CD8-positive, alpha-beta memory T cell (primary cell): ENCODE measurements at regions not wholly inside any gene's neighbourhood (a gene's known extent, or its start where the extent isn't known, plus 50 kb on each side); places are given as distances from the start of the nearest gene placed in this dataset.

Source experiments
- CTCF ChIA-PET: fragments of 350-600 bp; sonication (Branson Sonifier 250); formaldehyde crosslinking; loops from one replicate; lab custom pipeline; 2021; ENCODE audit warnings: antibody characterized with exemption; lab: Charles Lee
- POLR2A ChIA-PET: fragments of 350-600 bp; sonication (Branson Sonifier 250); formaldehyde crosslinking; loops from one replicate; lab custom pipeline; 2021; ENCODE audit warnings: antibody characterized with exemption; lab: Charles Lee
- DNase-seq, 5 donors: peaks; one replicate each; pipeline versions ENCODE4 v3.0.0 to v3.0.0-alpha.2; 2020 to 2022; ENCODE audit warnings: mixed read lengths in 1 of 5
- H3K27ac ChIP-seq: one replicate; pipeline ENCODE4 v1.7.0; 2013; ENCODE audit warnings: low read depth, mild to moderate bottlenecking, low read length, moderate library complexity
- H3K27me3 ChIP-seq: 2 replicates; pipeline ENCODE4 v1.7.0; 2013; ENCODE audit warnings: low read length, mild to moderate bottlenecking; ENCODE audit not compliant: insufficient read depth, poor library complexity, severe bottlenecking
- H3K36me3 ChIP-seq: 2 replicates; pipeline ENCODE4 v1.7.0; 2013; ENCODE audit warnings: mild to moderate bottlenecking, low read length, moderate library complexity; ENCODE audit not compliant: insufficient read depth
- H3K4me1 ChIP-seq: 2 replicates; pipeline ENCODE4 v1.7.0; 2013; ENCODE audit warnings: mild to moderate bottlenecking, low read length, moderate library complexity; ENCODE audit not compliant: insufficient read depth
- H3K4me3 ChIP-seq: 2 replicates; pipeline ENCODE4 v1.7.0; 2013; ENCODE audit warnings: mild to moderate bottlenecking, low read length
- H3K9me3 ChIP-seq: 2 replicates; pipeline ENCODE4 v1.7.0; 2013; ENCODE audit warnings: mild to moderate bottlenecking, low read length
- H3K27ac Mint-ChIP-seq, 8 donors: one replicate each; pipeline ENCODE4 v1.8.0; 2020 to 2021; ENCODE audit warnings: mixed read lengths in 8 of 8, mild to moderate bottlenecking in 6 of 8, inconsistent platforms in 3 of 8, moderate library complexity in 3 of 8
- H3K27me3 Mint-ChIP-seq, 2 donors: one replicate each; pipeline ENCODE4 v1.8.0; 2020 to 2021; ENCODE audit warnings: mixed read lengths in 2 of 2, mild to moderate bottlenecking in 1 of 2, moderate library complexity in 1 of 2
- H3K36me3 Mint-ChIP-seq, 3 donors: one replicate each; pipeline ENCODE4 v1.8.0; 2020 to 2021; ENCODE audit warnings: mixed read lengths in 3 of 3, inconsistent platforms in 1 of 3, mild to moderate bottlenecking in 1 of 3
- H3K4me1 Mint-ChIP-seq, 3 donors: one replicate each; pipeline ENCODE4 v1.8.0; 2020 to 2021; ENCODE audit warnings: mixed read lengths in 3 of 3, inconsistent platforms in 1 of 3, mild to moderate bottlenecking in 1 of 3
- H3K4me3 Mint-ChIP-seq, 7 donors: one replicate each; pipeline ENCODE4 v1.8.0; 2020 to 2021; ENCODE audit warnings: mixed read lengths in 7 of 7, mild to moderate bottlenecking in 6 of 7, moderate library complexity in 4 of 7, inconsistent platforms in 2 of 7
- H3K9me3 Mint-ChIP-seq, 5 donors: one replicate each; pipeline ENCODE4 v1.8.0; 2020 to 2022; ENCODE audit warnings: mixed read lengths in 5 of 5, mild to moderate bottlenecking in 3 of 5, moderate library complexity in 2 of 5, inconsistent platforms in 1 of 5

GRCh38 chr7:109898-110556 lies 82.3 kb upstream of the FAM20C start:
- H3K36me3 ChIP-seq, result no peaks in the 10 kb centered on the region
- no peaks in the 10 kb centered on the region for H3K27me3 ChIP-seq
- DNase-seq, result no peak
- no peaks in the 10 kb centered on the region for H3K9me3 ChIP-seq
- H3K9me3 Mint-ChIP-seq, result peaks cover 7 to 29% (median 25%) of the 10 kb centered on the region in 5 donors
- no peak overlapping the region for H3K27ac ChIP-seq
- H3K27ac Mint-ChIP-seq, result no peak overlapping the region
- ChIA-PET POLR2A (no interaction called here), CTCF (no interaction called here)
- peaks cover 0 to 6% (median 2%) of the 10 kb centered on the region in 3 donors for H3K36me3 Mint-ChIP-seq
- no peak overlapping the region for H3K4me3 Mint-ChIP-seq
- H3K4me1 ChIP-seq, result no peaks in the 10 kb centered on the region
- H3K27me3 Mint-ChIP-seq, result peaks cover 32 to 68% of the 10 kb centered on the region in 2 donors
- H3K4me3 ChIP-seq, result no peak overlapping the region
- H3K4me1 Mint-ChIP-seq, result peaks cover 0 to 1% (median 0%) of the 10 kb centered on the region in 3 donors

GRCh38 chr7:110557-111232 lies 81.7 kb upstream of the FAM20C start:
- Mint-ChIP-seq H3K27ac (no peak overlapping the region), H3K9me3 (peaks cover 7 to 29% (median 25%) of the 10 kb centered on the region in 5 donors), H3K36me3 (peaks cover 0 to 6% (median 2%) of the 10 kb centered on the region in 3 donors), H3K4me1 (no peaks in the 10 kb centered on the region), H3K4me3 (no peak overlapping the region), H3K27me3 (peaks cover 32 to 71% of the 10 kb centered on the region in 2 donors)
- Histone ChIP-seq H3K4me3 (no peak overlapping the region), H3K36me3 (no peaks in the 10 kb centered on the region), H3K9me3 (no peaks in the 10 kb centered on the region), H3K27ac (no peak overlapping the region), H3K27me3 (no peaks in the 10 kb centered on the region), H3K4me1 (no peaks in the 10 kb centered on the region)
- CTCF ChIA-PET, result no interaction called here
- POLR2A ChIA-PET, result no interaction called here
- DNase-seq, result no peak

DNA sequence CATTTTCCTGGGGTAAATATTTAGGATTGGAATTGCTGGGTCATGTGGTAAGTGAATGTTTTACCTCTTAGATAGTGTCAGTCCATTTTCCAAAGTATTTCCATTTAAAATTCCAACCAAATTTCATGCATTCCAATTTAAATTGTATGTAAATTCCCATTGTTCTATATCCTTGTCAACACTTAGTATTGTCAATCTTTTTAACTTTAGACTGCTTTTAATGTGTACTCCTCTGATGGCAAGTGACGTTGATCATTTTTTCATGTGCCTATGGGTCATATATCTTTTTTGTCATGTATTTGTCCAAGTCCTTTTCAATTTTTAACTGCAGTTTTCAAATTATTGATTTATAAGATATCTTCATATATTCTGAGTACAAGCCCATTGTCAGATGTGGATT lies 80.8 kb upstream of the FAM20C start:
- no peaks in the 10 kb centered on the region for H3K4me1 ChIP-seq
- ChIA-PET CTCF (no interaction called here), POLR2A (no interaction called here)
- no peaks in the 10 kb centered on the region for H3K36me3 ChIP-seq
- no peaks in the 10 kb centered on the region for H3K9me3 ChIP-seq
- Mint-ChIP-seq H3K4me1 (no peaks in the 10 kb centered on the region), H3K27ac (no peak overlapping the region), H3K9me3 (peaks cover 7 to 29% (median 25%) of the 10 kb centered on the region in 5 donors), H3K4me3 (no peak overlapping the region), H3K36me3 (peaks cover 0 to 6% (median 2%) of the 10 kb centered on the region in 3 donors), H3K27me3 (peaks cover 35 to 75% of the 10 kb centered on the region in 2 donors)
- no peak for DNase-seq
- H3K27ac ChIP-seq, result no peak overlapping the region
- no peaks in the 10 kb centered on the region for H3K27me3 ChIP-seq
- H3K4me3 ChIP-seq, result no peak overlapping the region

GRCh38 chr7:112881-113280 lies 79.5 kb upstream of the FAM20C start:
- Histone ChIP-seq H3K27me3 (no peaks in the 10 kb centered on the region), H3K36me3 (no peaks in the 10 kb centered on the region), H3K9me3 (no peaks in the 10 kb centered on the region), H3K27ac (no peak overlapping the region), H3K4me1 (no peaks in the 10 kb centered on the region), H3K4me3 (no peak overlapping the region)
- Mint-ChIP-seq H3K36me3 (peaks cover 0 to 6% (median 2%) of the 10 kb centered on the region in 3 donors), H3K4me1 (no peaks in the 10 kb centered on the region), H3K27me3 (peaks cover 35 to 67% of the 10 kb centered on the region in 2 donors), H3K9me3 (peaks cover 7 to 29% (median 25%) of the 10 kb centered on the region in 5 donors), H3K4me3 (peak overlapping the region in 1 of 7 donors; percentile 9), H3K27ac (no peak overlapping the region)
- CTCF ChIA-PET, result no interaction called here
- POLR2A ChIA-PET, result no interaction called here
- no peak for DNase-seq

DNA sequence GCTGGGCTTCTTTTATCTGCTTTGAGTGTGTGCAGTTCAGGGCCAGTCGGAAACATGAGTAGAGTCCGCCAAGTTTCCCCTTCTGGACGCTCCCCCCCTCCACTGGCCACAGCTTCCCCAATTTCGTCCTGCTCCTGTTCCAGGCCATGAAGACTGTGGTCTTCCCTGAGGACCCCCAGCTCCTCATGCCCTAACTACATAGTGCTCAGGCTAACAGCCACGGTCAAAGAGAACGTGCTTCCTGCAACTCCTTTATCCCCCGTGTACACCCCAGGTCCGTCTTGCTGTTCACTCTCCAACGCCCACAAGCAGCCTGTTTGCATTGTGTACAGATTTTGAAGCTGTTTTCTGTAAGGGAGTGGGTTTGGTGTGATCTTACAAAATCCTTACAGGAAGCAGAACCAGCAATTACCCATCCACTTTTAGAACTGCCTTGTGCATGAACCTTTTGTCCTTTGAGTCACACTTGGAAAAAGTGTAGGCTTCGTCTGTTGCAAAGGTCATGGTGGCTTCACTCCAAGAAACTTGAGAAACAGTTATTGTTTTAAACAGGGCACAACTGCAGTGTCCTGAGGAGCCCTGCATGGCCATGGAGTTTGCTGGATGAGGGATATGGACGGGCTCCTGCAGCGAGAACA lies 77.0 kb upstream of the FAM20C start:
- H3K9me3 Mint-ChIP-seq, result peaks cover 7 to 29% (median 25%) of the 10 kb centered on the region in 5 donors
- peaks cover 33 to 68% of the 10 kb centered on the region in 2 donors for H3K27me3 Mint-ChIP-seq
- H3K27ac Mint-ChIP-seq, result no peak overlapping the region
- H3K36me3 Mint-ChIP-seq, result peaks cover 0 to 6% (median 2%) of the 10 kb centered on the region in 3 donors
- H3K4me3 Mint-ChIP-seq, result no peak overlapping the region
- POLR2A ChIA-PET, result no interaction called here
- Histone ChIP-seq H3K4me3 (no peak overlapping the region), H3K27ac (no peak overlapping the region), H3K27me3 (no peaks in the 10 kb centered on the region), H3K9me3 (no peaks in the 10 kb centered on the region), H3K4me1 (no peaks in the 10 kb centered on the region), H3K36me3 (no peaks in the 10 kb centered on the region)
- H3K4me1 Mint-ChIP-seq, result peaks cover 0 to 1% (median 0%) of the 10 kb centered on the region in 3 donors
- CTCF ChIA-PET, result no interaction called here
- no peak for DNase-seq

DNA sequence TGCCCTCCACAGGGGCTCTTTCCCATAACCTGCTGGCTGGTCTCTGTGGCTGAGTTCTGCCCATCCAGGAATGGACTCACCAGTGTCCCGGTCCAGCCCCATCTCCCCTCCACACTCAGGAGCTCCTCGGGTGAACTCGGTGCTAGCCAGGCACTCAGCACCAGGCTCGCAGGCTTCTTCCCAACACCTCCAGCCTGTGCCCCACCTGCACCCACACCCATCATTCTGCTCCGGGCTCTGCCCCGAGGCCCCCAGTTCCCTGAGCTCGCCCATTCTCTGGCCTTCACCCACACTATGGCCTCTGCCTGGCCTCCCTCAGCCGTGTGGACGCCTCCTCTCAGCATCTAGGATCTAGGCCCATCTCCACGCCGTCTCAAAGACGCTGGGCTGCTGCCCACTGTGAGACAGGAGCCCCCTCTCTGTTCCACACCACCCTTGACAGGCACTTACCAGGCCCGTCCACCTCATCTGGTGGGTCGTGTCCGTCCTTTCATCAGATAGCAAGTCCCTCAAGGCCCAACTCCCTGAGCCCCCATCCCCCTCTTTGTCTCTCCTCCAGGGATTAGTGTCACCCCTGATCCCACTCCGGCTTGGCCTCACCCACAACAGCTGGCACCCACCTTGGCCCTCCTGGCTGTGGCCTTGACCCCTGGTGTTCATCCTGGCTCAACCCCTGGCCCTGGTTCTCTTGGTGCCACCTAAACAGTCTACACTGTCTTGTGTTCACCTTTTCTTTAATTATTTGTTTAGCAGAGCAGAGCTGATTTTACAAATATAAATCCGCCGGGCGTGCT lies 76.0 kb upstream of the FAM20C start:
- peaks cover 0 to 1% (median 0%) of the 10 kb centered on the region in 3 donors for H3K4me1 Mint-ChIP-seq
- peaks cover 27 to 60% of the 10 kb centered on the region in 2 donors for H3K27me3 Mint-ChIP-seq
- H3K4me3 Mint-ChIP-seq, result no peak overlapping the region
- CTCF ChIA-PET, result no interaction called here
- no peak overlapping the region for H3K27ac ChIP-seq
- H3K4me1 ChIP-seq, result no peaks in the 10 kb centered on the region
- H3K4me3 ChIP-seq, result no peak overlapping the region
- no peaks in the 10 kb centered on the region for H3K27me3 ChIP-seq
- peak overlapping the region in 1 of 8 donors; percentile 0 for H3K27ac Mint-ChIP-seq
- no peaks in the 10 kb centered on the region for H3K9me3 ChIP-seq
- no peak for DNase-seq
- peaks cover 0 to 6% (median 2%) of the 10 kb centered on the region in 3 donors for H3K36me3 Mint-ChIP-seq
- peaks cover 7 to 28% (median 23%) of the 10 kb centered on the region in 5 donors for H3K9me3 Mint-ChIP-seq
- POLR2A ChIA-PET, result no interaction called here
- H3K36me3 ChIP-seq, result no peaks in the 10 kb centered on the region

GRCh38 chr7:117836-118614 lies 74.3 kb upstream of the FAM20C start:
- CTCF ChIA-PET, result no interaction called here

More at GRCh38 chr7:117836-118614, 74.3 kb upstream of the FAM20C start:
- H3K27ac ChIP-seq, result no peak overlapping the region
- POLR2A ChIA-PET, result no interaction called here
- no peak overlapping the region for H3K4me3 ChIP-seq
- Mint-ChIP-seq H3K4me3 (no peak overlapping the region), H3K4me1 (peaks cover 0 to 1% (median 0%) of the 10 kb centered on the region in 3 donors), H3K27me3 (peaks cover 17 to 43% of the 10 kb centered on the region in 2 donors), H3K9me3 (peaks cover 0 to 13% (median 6%) of the 10 kb centered on the region in 5 donors), H3K36me3 (no peaks in the 10 kb centered on the region), H3K27ac (no peak overlapping the region)
- no peaks in the 10 kb centered on the region for H3K9me3 ChIP-seq
- H3K4me1 ChIP-seq, result no peaks in the 10 kb centered on the region
- no peaks in the 10 kb centered on the region for H3K27me3 ChIP-seq
- DNase-seq, result no peak
- H3K36me3 ChIP-seq, result no peaks in the 10 kb centered on the region
